ENCODE measurements at regions not wholly inside any gene's neighbourhood (a gene's known extent, or its start where the extent isn't known, plus 50 kb on each side); places are given as distances from the start of the nearest gene placed in this dataset.
"Not testable (repeated sequence)": the region's sequence is repeated elsewhere in the genome, so short reads cannot be mapped to it uniquely, and the experiment has no call there.

- no peak for FAIRE-seq
- DNase-seq (ENCODE audit: low spot score in 2 of 2): no peak
Observed at GRCh38 chr6:106885679-106886078, 88.8 kb downstream of the CD24 start.

- DNase-seq (ENCODE audit: low spot score in 2 of 2) (no peak), FAIRE-seq (no peak)
Observed at GRCh38 chr6:106884576-106884975, 90.0 kb downstream of the CD24 start.

- DNase-seq (ENCODE audit: low spot score in 2 of 2) (no peak), FAIRE-seq (no peak)
Observed at GRCh38 chr6:106883808-106884262, 90.7 kb downstream of the CD24 start.

- FAIRE-seq (no peak), DNase-seq (ENCODE audit: low spot score in 2 of 2) (no peak)
Observed at GRCh38 chr6:106882601-106883518, 91.7 kb downstream of the CD24 start.

GRCh38 chr6:106882138-106882537, 92.4 kb downstream of the CD24 start:
- DNase-seq (ENCODE audit: low spot score in 2 of 2) (no peak), FAIRE-seq (no peak)

- FAIRE-seq: no peak
- DNase-seq (ENCODE audit: low spot score in 2 of 2): no peak
Observed at GRCh38 chr6:106880952-106881351, 93.6 kb downstream of the CD24 start.

GRCh38 chr6:106875782-106876321, 98.7 kb downstream of the CD24 start:
- no peak for FAIRE-seq
- DNase-seq (ENCODE audit: low spot score in 2 of 2): no peak

- DNase-seq (ENCODE audit: low spot score in 2 of 2) (no peak), FAIRE-seq (no peak)
Observed at GRCh38 chr6:106874481-106874880, 100.0 kb downstream of the CD24 start.

GRCh38 chr6:106872049-106872448, 102.5 kb downstream of the CD24 start:
- FAIRE-seq (no peak), DNase-seq (ENCODE audit: low spot score in 2 of 2) (no peak)

- FAIRE-seq (no peak), DNase-seq (ENCODE audit: low spot score in 2 of 2) (no peak)
Observed at GRCh38 chr6:106870824-106871717, 103.5 kb downstream of the CD24 start.

- FAIRE-seq (no peak), DNase-seq (ENCODE audit: low spot score in 2 of 2) (no peak)
Observed at GRCh38 chr6:106870069-106870468, 104.5 kb downstream of the CD24 start.

- no peak for DNase-seq (ENCODE audit: low spot score in 2 of 2)
- no peak for FAIRE-seq
Observed at GRCh38 chr6:106869203-106869602, 105.3 kb downstream of the CD24 start.

GRCh38 chr6:106866875-106867658, 107.5 kb downstream of the CD24 start:
- no peak for DNase-seq (ENCODE audit: low spot score in 2 of 2)
- FAIRE-seq: no peak

- no peak for FAIRE-seq
- DNase-seq (ENCODE audit: low spot score in 2 of 2): no peak
Observed at GRCh38 chr6:106862858-106863257, 111.7 kb downstream of the CD24 start.

- no peak for DNase-seq (ENCODE audit: low spot score in 2 of 2)
- no peak for FAIRE-seq
Observed at GRCh38 chr6:106860940-106861339, 113.6 kb downstream of the CD24 start.

- no peak for FAIRE-seq
- no peak for DNase-seq (ENCODE audit: low spot score in 2 of 2)
Observed at GRCh38 chr6:106858653-106859092, 115.9 kb downstream of the CD24 start.

GRCh38 chr6:106857771-106858652, 116.5 kb downstream of the CD24 start:
- FAIRE-seq (no peak), DNase-seq (ENCODE audit: low spot score in 2 of 2) (no peak)

GRCh38 chr6:106857310-106857709, 117.2 kb downstream of the CD24 start:
- FAIRE-seq; DNase-seq (ENCODE audit: low spot score in 2 of 2): not testable (repeated sequence)

- DNase-seq (ENCODE audit: low spot score in 2 of 2) (no peak), FAIRE-seq (no peak)
Observed at GRCh38 chr6:106856227-106856874, 118.2 kb downstream of the CD24 start.
